PC-3 (cell line): ENCODE measurements at regions not wholly inside any gene's neighbourhood (a gene's known extent, or its start where the extent isn't known, plus 50 kb on each side); places are given as distances from the start of the nearest gene placed in this dataset.

Source experiments
- ATAC-seq: fragments of 200-7000 bp; cut with Tn5 transposase; 2 replicates; pipeline ENCODE4 v1.9.1; 2020; ENCODE audit warnings: mild to moderate bottlenecking, moderate library complexity
- BruUV-seq: library from RNA; stranded (reverse); fragments of 400-500 nt; replicated peaks from 2 replicates; lab custom pipeline; 2021; lab: Mats Ljungman, UMichigan
- CTCF ChIA-PET: fragments of 300-600 bp; sonication (Branson Sonifier 250); formaldehyde crosslinking; loops from one replicate; lab custom pipeline; 2022; ENCODE audit warnings: antibody characterized with exemption; lab: Charles Lee
- POLR2A ChIA-PET: fragments of 300-600 bp; sonication (Branson Sonifier 250); formaldehyde crosslinking; loops from one replicate; lab custom pipeline; 2022; ENCODE audit warnings: antibody characterized with exemption; ENCODE audit not compliant: unreplicated experiment; lab: Charles Lee
- DNase-seq: peaks from one replicate; pipeline ENCODE4 v3.0.0-alpha.2; 2015
- H2AFZ ChIP-seq: fragments of 300-600 bp; sonication (generic); 2 replicates; pipeline ENCODE4 v1.6.0; 2016; ENCODE audit warnings: antibody characterized with exemption, low read length
- H3F3A ChIP-seq: fragments of 300-600 bp; sonication (generic); one replicate; pipeline ENCODE4 v1.6.0; 2017; ENCODE audit warnings: antibody characterized with exemption, low read length, control low read depth, mild to moderate bottlenecking; ENCODE audit not compliant: unreplicated experiment
- H3K27ac ChIP-seq: fragments of 300-600 bp; sonication (generic); 2 replicates; pipeline ENCODE4 v1.5.1; 2016; ENCODE audit warnings: mild to moderate bottlenecking, low read length
- H3K27me3 ChIP-seq: fragments of 300-600 bp; sonication (generic); 2 replicates; pipeline ENCODE4 v1.6.1; 2016; ENCODE audit warnings: low read length, mixed read lengths
- H3K36me3 ChIP-seq: fragments of 300-600 bp; sonication (generic); 2 replicates; pipeline ENCODE4 v1.6.1; 2016; ENCODE audit warnings: low read depth, mixed run types, low read length, mixed read lengths
- H3K4me1 ChIP-seq: fragments of 300-600 bp; sonication (generic); 2 replicates; pipeline ENCODE4 v1.5.1; 2016; ENCODE audit warnings: low read length; ENCODE audit not compliant: insufficient read depth
- H3K4me2 ChIP-seq: fragments of 300-600 bp; sonication (generic); 2 replicates; pipeline ENCODE4 v1.6.0; 2016; ENCODE audit warnings: low read length
- H3K4me3 ChIP-seq: fragments of 300-600 bp; sonication (generic); 2 replicates; pipeline ENCODE4 v1.5.1; 2016; ENCODE audit warnings: mild to moderate bottlenecking, low read length, mixed read lengths
- H3K79me2 ChIP-seq: fragments of 300-600 bp; sonication (generic); 2 replicates; pipeline ENCODE4 v1.6.1; 2017; ENCODE audit warnings: low read length, mixed read lengths
- H3K9ac ChIP-seq: fragments of 300-600 bp; sonication (generic); 2 replicates; pipeline ENCODE4 v1.6.0; 2016; ENCODE audit warnings: mild to moderate bottlenecking, low read length
- H3K9me2 ChIP-seq: fragments of 300-600 bp; sonication (generic); replicated peaks from 2 replicates; pipeline ENCODE4 v1.6.1; 2016; ENCODE audit warnings: mixed run types, low read length, mixed read lengths
- H3K9me3 ChIP-seq: fragments of 300-600 bp; sonication (generic); 2 replicates; pipeline ENCODE4 v1.6.1; 2016; ENCODE audit warnings: low read length, mixed read lengths
- H4K20me1 ChIP-seq: fragments of 300-600 bp; sonication (generic); 2 replicates; pipeline ENCODE4 v1.6.1; 2016; ENCODE audit warnings: low read length, mixed read lengths
- EZH2 ChIP-seq: fragments of 300-600 bp; sonication (generic); IDR thresholded peaks from one replicate; pipeline ENCODE4 v1.6.1; 2017; ENCODE audit warnings: antibody characterized with exemption, mild to moderate bottlenecking, low read length; ENCODE audit not compliant: unreplicated experiment
- EZH2phosphoT487 ChIP-seq: fragments of 300-600 bp; sonication (generic); IDR thresholded peaks from 2 replicates; pipeline ENCODE4 v1.6.1; 2018; ENCODE audit warnings: mild to moderate bottlenecking, antibody characterized with exemption, low read length, borderline replicate concordance
- intact Hi-C: fragments of 100-400 bp; cut with micrococcal nuclease; formaldehyde crosslinking; loops from 2 replicates; pipeline ENCODE4 v1.9.0; 2023
- TF ChIP-seq, protein P1 (sequence below): fragments of 300-600 bp; sonication (generic); conservative IDR thresholded peaks from 2 replicates; pipeline ENCODE4 v1.5.1; 2017; ENCODE audit warnings: antibody characterized with exemption, low read depth, mild to moderate bottlenecking, low read length

DNA sequence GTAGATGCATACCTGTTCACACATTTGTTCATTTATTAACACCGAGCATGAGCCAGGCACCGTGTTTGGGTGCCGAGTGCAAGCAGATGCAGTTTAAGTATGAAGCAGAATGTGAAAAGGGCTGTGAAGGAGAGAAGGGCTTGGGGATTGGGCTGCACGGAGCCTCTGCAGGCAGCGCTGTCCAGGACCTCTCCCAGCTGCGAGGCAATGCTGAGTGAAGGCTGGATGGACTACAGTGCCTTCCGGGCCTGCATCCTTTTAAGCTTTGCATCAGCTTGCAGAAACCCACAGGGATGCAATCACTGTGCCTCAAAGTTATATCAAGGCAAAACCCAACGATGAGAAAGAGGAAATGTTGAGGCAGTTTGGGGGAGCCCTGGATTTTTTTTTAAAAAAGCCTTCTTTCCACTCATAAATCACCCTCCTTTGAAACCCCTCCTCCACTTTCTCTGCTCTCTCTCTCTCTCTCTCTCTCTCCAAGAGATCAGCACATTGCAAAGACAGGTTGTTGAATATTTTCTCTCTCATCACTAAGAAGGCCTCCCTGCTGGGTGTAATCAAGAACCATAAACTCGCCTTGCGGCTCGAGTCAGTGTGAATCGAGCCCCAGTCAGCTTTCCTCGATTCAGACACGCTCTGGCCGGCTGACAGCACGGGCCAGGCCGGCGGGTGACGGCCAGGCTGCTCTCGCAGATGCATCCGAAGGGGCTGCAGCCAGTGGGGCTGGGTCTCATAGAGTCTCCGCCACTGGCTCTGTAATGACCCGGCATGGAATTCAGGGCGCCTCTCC, 89.2 kb upstream of the POU3F1 start:
- DNase-seq (no peak), ATAC-seq (no peak)
- TF ChIP-seq EZH2phosphoT487 (no peak), EZH2 (no peak)
- TF ChIP-seq, protein P1, sequence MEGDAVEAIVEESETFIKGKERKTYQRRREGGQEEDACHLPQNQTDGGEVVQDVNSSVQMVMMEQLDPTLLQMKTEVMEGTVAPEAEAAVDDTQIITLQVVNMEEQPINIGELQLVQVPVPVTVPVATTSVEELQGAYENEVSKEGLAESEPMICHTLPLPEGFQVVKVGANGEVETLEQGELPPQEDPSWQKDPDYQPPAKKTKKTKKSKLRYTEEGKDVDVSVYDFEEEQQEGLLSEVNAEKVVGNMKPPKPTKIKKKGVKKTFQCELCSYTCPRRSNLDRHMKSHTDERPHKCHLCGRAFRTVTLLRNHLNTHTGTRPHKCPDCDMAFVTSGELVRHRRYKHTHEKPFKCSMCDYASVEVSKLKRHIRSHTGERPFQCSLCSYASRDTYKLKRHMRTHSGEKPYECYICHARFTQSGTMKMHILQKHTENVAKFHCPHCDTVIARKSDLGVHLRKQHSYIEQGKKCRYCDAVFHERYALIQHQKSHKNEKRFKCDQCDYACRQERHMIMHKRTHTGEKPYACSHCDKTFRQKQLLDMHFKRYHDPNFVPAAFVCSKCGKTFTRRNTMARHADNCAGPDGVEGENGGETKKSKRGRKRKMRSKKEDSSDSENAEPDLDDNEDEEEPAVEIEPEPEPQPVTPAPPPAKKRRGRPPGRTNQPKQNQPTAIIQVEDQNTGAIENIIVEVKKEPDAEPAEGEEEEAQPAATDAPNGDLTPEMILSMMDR = no peak
- Histone ChIP-seq H3F3A (no peaks in the 10 kb centered on the region), H4K20me1 (no peaks in the 10 kb centered on the region), H2AFZ (no peak overlapping the region), H3K4me1 (peaks cover 37% of the 10 kb centered on the region), H3K4me2 (no peak overlapping the region), H3K79me2 (no peaks in the 10 kb centered on the region), H3K9me2 (no peaks in the 10 kb centered on the region), H3K9me3 (no peaks in the 10 kb centered on the region), H3K36me3 (no peaks in the 10 kb centered on the region), H3K27ac (no peak overlapping the region), H3K27me3 (no peaks in the 10 kb centered on the region), H3K9ac (no peak overlapping the region), H3K4me3 (no peak overlapping the region)
- ChIA-PET CTCF (no interaction called here), POLR2A (no interaction called here)
- BruUV-seq = no TSS peak
- intact Hi-C loops = loop anchor here (10.0 kb wide), 1 partner anchor 101 kb away; no protein-coding TSS in a partner anchor

DNA sequence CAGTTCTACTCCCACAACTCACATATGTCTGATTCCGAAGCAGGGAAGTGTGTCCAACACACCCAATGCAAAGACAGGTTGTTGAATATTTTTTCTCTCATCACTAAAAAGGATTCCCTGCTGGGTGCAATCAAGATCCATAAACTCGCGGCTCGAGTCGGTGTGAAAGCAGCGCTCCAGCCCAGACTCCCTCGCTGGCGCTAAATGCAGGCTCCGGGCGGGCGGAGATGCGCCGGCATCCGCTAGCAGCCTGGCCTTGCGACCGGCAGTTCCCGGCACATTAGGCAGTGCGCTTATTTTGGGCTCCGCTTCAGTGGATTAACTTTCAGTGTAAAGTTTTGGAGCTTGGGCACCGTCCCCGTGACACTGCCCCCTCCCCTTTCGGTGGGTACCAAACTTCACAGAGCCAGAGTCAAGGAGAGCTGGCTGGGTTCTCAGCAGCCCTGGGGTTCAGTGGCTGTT, 87.7 kb upstream of the POU3F1 start:
- peaks cover 25% of the 10 kb centered on the region for H3K4me1 ChIP-seq
- no peak overlapping the region for H3K4me2 ChIP-seq
- H3K9me3 ChIP-seq = no peaks in the 10 kb centered on the region
- no TSS peak for BruUV-seq
- H3K9me2 ChIP-seq = no peaks in the 10 kb centered on the region
- H3K27me3 ChIP-seq = no peaks in the 10 kb centered on the region
- H3K79me2 ChIP-seq = no peaks in the 10 kb centered on the region
- POLR2A ChIA-PET = interaction anchor here (0.6 kb wide), 1 partner anchor 307 kb away, joined by 3 read pairs; no protein-coding TSS in a partner anchor
- TF ChIP-seq, protein P1 = no peak
- no peak for TF ChIP-seq EZH2phosphoT487
- TF ChIP-seq EZH2 = no peak
- H3K27ac ChIP-seq = no peak overlapping the region
- intact Hi-C loops = loop anchor here (10.0 kb wide), 1 partner anchor 100 kb away; no protein-coding TSS in a partner anchor
- no peaks in the 10 kb centered on the region for H3K36me3 ChIP-seq
- CTCF ChIA-PET = no interaction called here
- no peaks in the 10 kb centered on the region for H4K20me1 ChIP-seq
- no peak overlapping the region for H2AFZ ChIP-seq
- no peak overlapping the region for H3K4me3 ChIP-seq
- no peak for DNase-seq
- no peak overlapping the region for H3K9ac ChIP-seq
- H3F3A ChIP-seq = no peaks in the 10 kb centered on the region
- ATAC-seq = no peak

DNA sequence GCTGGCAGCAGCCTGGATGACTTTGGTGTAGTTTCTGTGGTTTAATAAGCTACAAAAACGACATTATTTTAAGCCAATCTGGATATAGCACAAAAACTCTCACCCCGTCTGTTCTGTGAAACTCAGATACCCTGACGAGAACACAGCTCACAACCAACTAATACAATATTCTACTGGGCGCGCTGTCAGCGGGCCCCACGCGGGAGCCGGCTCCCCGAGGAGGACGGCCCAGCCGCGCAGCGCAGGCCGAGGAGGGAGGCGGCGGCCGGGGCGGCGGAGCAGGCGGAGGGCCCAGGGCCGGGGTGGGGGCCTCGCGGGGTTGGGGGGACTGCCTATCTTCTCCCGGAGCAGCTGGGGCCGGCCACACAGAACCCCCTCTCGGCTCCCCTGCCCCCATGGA, 87.2 kb upstream of the POU3F1 start:
- Histone ChIP-seq H3K79me2 (no peaks in the 10 kb centered on the region), H3K27ac (no peak overlapping the region), H3K4me2 (no peak overlapping the region), H3K36me3 (no peaks in the 10 kb centered on the region), H3K27me3 (no peaks in the 10 kb centered on the region), H3F3A (no peaks in the 10 kb centered on the region), H3K9me2 (no peaks in the 10 kb centered on the region), H3K4me1 (peaks cover 20% of the 10 kb centered on the region), H3K4me3 (no peak overlapping the region), H3K9me3 (no peaks in the 10 kb centered on the region), H3K9ac (no peak overlapping the region), H2AFZ (no peak overlapping the region), H4K20me1 (no peaks in the 10 kb centered on the region)
- POLR2A ChIA-PET = interaction anchor here (0.6 kb wide), 1 partner anchor 306 kb away, joined by 3 read pairs; no protein-coding TSS in a partner anchor
- intact Hi-C loops = loop anchor here (10.0 kb wide), 1 partner anchor 99 kb away; no protein-coding TSS in a partner anchor
- DNase-seq (no peak), ATAC-seq (no peak)
- TF ChIP-seq EZH2 = no peak
- no TSS peak for BruUV-seq
- CTCF ChIA-PET = interaction anchor here (0.6 kb wide), 1 partner anchor 62 kb away, joined by 13 read pairs; no protein-coding TSS in a partner anchor
